Fibroblast of villous mesenchyme (primary cell): ENCODE measurements at regions not wholly inside any gene's neighbourhood (a gene's known extent, or its start where the extent isn't known, plus 50 kb on each side); places are given as distances from the start of the nearest gene placed in this dataset.

Experiments used
- DNase-seq: peaks from one replicate; pipeline ENCODE4 v3.0.0-alpha.2; 2010; ENCODE audit warnings: low read depth
- H3K4me3 ChIP-seq: 2 replicates; pipeline ENCODE4 v1.5.1; 2011; ENCODE audit warnings: low read depth, mild to moderate bottlenecking, low read length
- CTCF ChIP-seq: IDR thresholded peaks from 2 replicates; pipeline ENCODE4 v1.5.1; 2012; ENCODE audit warnings: low read depth, mild to moderate bottlenecking, low read length; ENCODE audit not compliant: insufficient read depth

- no peak for TF ChIP-seq CTCF
- no peak for DNase-seq
- H3K4me3 ChIP-seq = no peak overlapping the region
Measured at GRCh38 chr2:8159966-8160603, 521.8 kb upstream of the ID2 start.

GRCh38 chr2:8160959-8161358, 520.9 kb upstream of the ID2 start:
- H3K4me3 ChIP-seq = no peak overlapping the region
- TF ChIP-seq CTCF = no peak
- DNase-seq = no peak

- no peak for TF ChIP-seq CTCF
- H3K4me3 ChIP-seq = no peak overlapping the region
- DNase-seq = no peak
Measured at GRCh38 chr2:8162552-8162951, 519.3 kb upstream of the ID2 start.

GRCh38 chr2:8165550-8165949, 516.3 kb upstream of the ID2 start:
- DNase-seq = no peak
- no peak overlapping the region for H3K4me3 ChIP-seq
- no peak for TF ChIP-seq CTCF

GRCh38 chr2:8168022-8168717, 513.7 kb upstream of the ID2 start:
- no peak overlapping the region for H3K4me3 ChIP-seq
- no peak for DNase-seq

GRCh38 chr2:8168876-8169424, 512.9 kb upstream of the ID2 start:
- H3K4me3 ChIP-seq = no peak overlapping the region
- no peak for TF ChIP-seq CTCF
- DNase-seq = no peak

More at GRCh38 chr2:8168022-8168717, 513.7 kb upstream of the ID2 start:
- no peak for TF ChIP-seq CTCF
